SH-SY5Y (cell line): ENCODE measurements at regions not wholly inside any gene's neighbourhood (a gene's known extent, or its start where the extent isn't known, plus 50 kb on each side); places are given as distances from the start of the nearest gene placed in this dataset.

Experiments used
- GATA2 ChIP-seq: IDR thresholded peaks from 2 replicates; pipeline ENCODE4 v1.6.1; 2011; ENCODE audit warnings: mild to moderate bottlenecking, low read depth, low read length
- GATA3 ChIP-seq: IDR thresholded peaks from 2 replicates; pipeline ENCODE4 v1.6.1; 2011; ENCODE audit warnings: low read depth, mild to moderate bottlenecking, low read length, moderate library complexity

DNA sequence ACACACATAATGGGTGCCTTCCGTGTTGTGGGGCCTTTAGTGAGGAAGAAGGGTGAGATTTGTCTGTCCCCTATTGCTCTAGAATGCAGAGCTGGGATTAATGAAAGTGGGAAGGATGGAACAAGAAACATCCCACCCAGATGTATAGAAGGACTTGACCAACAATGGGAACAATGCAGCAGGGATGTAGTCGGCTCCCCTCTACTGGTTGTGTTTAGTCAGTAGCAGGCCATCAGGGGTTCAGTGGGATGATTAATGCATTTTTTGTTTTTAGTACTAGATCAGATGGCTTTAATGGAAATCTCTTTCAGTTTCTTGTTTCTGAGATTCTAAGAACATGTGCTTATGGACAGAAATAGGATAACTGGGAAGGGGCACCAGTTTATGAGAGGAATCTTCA is 156.0 kb upstream of the ROPN1 start:
- TF ChIP-seq GATA2 (no peak), GATA3 (no peak)
